ENCODE measurements at regions not wholly inside any gene's neighbourhood (a gene's known extent, or its start where the extent isn't known, plus 50 kb on each side); places are given as distances from the start of the nearest gene placed in this dataset.

DNA sequence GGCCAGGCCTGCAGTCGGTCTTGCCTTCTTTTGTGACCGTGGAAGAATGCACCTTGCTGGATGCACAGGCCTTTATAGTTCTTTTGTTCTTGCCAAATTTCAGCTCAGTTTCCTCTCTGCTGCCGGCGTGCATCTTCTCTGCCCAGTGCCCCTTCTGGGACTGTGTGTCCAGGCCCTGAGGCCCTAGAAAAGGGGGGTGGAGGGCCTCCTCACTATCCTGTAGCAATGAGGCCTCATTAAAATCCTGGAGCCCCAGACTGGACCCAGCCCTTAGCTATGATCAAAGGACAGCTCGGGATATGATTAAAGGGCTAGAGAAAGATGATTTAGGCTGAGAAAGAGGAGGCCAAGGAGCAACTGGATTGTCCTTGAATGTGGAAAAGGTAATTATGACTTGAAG, 229.8 kb downstream of the SEC14L1 start:
- intact Hi-C loops (cut with DNase I) = no loop called here
- no peak for ATAC-seq (ENCODE audit: poor library complexity)
- DNase-seq = peak; percentile 11

DNA sequence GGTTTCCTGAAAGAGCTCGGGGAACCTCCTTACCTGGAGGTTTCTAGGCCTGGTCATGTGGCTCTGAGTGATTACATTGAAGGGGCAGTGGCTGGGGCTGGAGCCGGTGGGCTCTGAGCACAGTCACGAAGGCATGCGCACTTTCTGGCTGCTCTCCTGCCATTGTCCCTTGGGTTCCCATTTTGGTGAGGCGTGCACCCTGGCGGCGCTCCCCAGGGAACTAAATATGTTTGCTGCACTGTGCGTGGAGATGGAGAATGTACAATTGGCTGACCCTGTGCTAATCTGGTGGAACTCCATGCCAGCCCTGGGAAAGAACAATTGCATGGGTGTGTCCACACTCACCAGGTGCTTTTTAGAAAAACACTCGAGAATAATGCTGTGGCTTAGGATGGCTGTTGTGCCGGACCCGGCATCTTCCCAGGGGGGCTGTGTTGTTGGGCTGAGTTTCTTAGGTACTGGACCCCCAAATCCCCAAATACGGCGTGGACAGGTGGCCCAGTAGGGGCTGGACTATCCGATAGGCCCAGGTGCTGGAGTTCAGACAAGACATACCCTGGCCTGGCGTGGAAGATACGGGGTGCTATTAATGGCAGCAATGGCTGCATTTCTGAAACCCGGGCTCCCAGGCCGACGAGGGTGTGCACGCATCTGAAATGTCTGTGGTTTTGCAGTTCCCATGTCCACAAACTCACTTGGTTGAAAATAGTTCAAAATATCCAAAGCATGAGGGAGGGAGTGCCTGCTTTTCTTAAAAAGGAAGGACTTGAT, 230.5 kb downstream of the SEC14L1 start:
- intact Hi-C loops (cut with DNase I) = no loop called here
- no peak for ATAC-seq (ENCODE audit: poor library complexity)
- DNase-seq = peak; percentile 47

DNA sequence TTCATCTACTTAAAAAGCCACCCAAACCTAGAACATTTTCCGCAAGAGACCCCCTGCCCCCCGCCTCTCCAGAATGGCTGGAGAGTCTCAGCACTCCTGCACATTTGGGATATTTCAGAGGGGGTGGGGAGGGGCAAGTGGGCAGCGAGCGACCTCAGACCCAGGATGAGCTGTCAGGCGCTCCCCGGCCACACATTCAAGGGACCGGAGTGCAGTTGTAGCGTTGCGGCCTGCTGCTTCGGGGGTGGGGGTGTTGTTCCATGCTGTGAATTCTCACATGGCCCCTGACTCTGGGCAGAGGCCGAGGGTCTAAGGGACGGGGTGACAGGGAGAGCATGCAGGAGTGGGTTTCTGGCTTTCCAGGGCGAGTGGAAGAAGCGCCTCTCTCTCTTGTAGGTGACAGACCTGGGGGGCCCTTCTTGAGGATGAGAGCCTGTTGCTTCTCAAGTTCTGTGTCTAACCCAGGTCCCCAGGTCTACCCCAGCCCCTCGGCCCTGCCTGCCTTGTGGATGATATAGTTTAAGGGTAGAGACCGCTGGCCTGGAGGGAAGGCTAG, 231.2 kb downstream of the SEC14L1 start:
- intact Hi-C loops (cut with DNase I) = no loop called here
- ATAC-seq (ENCODE audit: poor library complexity) (no peak), DNase-seq (peak; percentile 41)

DNA sequence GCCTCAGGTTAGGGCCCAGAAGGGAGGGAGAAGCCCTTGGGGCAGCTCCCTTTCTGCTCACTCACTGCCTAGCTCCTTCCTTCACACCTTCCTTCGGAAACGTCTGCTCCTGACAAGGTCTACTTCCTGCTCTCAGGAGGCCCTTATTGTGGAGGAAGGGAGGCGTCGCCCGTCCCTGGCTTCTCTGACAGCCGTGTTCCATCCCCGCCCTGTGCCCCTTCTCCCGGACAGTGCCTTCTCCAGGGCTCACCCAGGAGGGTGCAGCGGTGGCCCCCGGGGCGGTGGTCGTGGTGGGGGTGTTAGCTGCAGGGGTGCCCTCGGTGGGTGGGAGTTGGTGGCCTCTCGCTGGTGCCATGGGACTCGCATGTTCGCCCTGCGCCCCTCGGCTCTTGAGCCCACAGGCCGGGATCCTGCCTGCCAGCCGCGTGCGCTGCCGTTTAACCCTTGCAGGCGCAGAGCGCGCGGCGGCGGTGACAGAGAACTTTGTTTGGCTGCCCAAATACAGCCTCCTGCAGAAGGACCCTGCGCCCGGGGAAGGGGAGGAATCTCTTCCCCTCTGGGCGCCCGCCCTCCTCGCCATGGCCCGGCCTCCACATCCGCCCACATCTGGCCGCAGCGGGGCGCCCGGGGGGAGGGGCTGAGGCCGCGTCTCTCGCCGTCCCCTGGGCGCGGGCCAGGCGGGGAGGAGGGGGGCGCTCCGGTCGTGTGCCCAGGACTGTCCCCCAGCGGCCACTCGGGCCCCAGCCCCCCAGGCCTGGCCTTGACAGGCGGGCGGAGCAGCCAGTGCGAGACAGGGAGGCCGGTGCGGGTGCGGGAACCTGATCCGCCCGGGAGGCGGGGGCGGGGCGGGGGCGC, 231.9 kb downstream of the SEC14L1 start:
- peak; percentile 94 for DNase-seq
- intact Hi-C loops (cut with DNase I) = no loop called here
- peak; percentile 67 for ATAC-seq (ENCODE audit: poor library complexity)

DNA sequence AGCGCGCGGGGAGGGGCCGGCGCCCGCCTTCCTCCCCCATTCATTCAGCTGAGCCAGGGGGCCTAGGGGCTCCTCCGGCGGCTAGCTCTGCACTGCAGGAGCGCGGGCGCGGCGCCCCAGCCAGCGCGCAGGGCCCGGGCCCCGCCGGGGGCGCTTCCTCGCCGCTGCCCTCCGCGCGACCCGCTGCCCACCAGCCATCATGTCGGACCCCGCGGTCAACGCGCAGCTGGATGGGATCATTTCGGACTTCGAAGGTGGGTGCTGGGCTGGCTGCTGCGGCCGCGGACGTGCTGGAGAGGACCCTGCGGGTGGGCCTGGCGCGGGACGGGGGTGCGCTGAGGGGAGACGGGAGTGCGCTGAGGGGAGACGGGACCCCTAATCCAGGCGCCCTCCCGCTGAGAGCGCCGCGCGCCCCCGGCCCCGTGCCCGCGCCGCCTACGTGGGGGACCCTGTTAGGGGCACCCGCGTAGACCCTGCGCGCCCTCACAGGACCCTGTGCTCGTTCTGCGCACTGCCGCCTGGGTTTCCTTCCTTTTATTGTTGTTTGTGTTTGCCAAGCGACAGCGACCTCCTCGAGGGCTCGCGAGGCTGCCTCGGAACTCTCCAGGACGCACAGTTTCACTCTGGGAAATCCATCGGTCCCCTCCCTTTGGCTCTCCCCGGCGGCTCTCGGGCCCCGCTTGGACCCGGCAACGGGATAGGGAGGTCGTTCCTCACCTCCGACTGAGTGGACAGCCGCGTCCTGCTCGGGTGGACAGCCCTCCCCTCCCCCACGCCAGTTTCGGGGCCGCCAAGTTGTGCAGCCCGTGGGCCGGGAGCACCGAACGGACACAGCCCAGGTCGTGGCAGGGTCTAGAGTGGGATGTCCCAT, 232.8 kb downstream of the SEC14L1 start:
- intact Hi-C loops (cut with DNase I) = no loop called here
- peak; percentile 8 for ATAC-seq (ENCODE audit: poor library complexity)

DNA sequence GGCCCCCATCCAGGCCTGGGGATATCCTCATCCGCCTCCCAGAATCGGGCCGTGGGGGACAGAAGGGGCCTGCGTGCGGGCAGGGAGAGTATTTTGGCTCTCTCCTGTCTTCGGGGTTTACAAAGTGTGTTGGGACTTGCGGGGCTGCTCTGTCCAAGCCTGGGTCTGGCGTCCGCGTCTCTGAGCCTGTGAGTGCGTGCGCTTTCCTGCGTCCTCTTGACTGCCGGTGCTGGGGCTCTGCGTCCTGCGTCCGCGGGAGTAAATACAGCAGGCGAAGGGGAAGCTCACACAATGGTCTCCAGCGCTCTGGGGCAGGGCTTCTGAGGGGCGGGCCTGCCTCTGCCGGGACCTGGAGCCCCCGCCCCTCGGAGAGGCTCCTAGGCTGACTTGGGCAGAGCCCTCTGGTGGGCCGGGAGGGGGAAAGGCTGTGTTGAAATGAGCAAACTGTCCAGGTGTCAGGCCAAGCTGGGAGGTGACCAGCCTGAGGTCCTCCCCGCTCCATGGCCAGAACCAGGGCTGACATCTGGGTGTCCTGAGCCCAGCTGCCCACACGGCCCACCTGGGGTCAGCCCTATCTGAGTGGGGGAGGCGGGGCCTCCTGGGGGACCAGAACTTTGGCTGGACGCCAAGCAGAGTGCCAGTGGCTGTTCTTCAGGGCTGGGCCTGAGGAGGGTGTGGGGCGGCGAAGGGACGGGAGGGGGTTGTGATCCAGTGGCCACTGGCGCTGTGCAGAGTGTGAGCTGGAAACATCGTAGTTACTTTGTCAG, 233.6 kb downstream of the SEC14L1 start:
- DNase-seq (peak; percentile 91), ATAC-seq (ENCODE audit: poor library complexity) (peak; percentile 71)
- intact Hi-C loops (cut with DNase I) = no loop called here

More for the DNA sequence above, 232.8 kb downstream of the SEC14L1 start:
- peak; percentile 69 for DNase-seq

DNA sequence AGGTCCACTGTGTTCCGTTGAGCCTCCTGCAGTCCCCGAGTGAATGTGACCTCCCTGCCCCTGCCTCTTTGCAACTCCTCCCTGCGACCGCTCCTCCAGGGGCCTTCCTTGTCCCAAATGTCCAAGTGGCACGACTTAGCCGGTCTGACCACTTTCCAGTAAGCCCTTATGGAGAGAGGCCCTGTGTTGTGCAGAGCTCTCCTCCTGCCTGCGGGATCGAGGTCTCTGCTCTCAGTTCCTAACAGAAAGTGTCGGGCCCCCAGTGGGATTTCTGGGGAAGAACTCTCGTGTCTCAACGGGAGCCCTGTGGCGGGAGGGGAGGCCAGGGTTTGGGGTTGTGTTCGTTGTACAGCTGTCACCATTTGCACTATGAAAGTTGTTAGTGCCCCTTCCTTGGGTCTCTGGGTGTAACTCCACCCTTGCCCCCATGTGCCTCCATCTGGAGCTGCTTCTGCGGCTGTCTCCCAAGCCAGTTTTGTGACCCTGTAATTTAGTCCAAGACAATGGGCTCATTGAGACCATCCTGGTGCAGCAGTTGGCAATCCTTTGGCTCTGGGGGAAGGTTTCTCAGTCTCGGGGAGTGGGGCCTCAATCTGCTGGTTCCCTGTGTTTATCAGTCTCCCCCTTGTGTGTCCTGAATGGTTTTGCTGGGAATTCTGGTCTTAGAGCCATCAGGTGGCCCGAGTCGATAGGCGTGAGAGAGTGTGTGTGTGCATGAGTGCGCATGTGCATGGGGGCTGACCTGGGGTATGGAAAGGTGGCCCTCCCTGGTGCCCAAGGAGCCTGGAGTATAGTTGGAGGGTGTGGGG, 234.5 kb downstream of the SEC14L1 start:
- ATAC-seq (ENCODE audit: poor library complexity) (no peak), DNase-seq (no peak)
- intact Hi-C loops (cut with DNase I) = loop anchor here (5.0 kb wide), 1 partner anchor 47 kb away; no protein-coding TSS in a partner anchor

DNA sequence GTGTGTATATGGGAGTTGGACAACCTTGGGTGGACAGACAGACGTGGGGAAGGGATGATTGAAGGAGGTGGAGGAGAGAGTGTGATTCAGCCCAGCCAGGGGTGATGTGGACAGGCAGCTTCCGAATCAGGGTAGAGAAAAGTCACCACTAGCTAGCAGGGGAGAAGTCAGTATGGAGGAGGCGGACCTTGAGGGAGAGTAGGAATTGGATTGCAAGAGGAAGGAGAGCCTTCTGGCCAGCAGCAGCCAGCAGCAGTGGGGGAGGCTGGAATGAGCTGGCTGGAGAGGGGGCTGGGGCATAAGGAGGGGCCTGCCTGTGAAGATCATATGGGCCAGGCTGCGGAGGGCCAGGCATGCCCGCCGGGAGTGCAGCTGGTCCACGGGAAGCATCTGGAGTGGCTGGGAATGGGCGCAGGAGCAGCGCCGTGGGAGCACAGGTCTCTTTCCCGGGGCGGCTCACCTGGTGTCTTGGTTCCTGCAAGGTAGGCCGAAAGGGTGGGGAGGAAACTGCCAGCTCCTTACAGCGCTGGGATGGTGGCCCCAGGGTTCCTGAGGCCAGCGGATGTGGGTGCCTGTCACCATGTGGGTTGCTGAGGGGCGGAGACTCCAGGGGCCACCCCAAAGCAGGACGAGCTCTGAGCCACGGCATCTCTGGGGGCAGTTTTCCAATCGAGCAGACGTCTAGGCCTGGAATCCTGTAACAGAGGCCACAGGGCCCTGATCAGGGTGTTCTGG, 235.3 kb downstream of the SEC14L1 start:
- intact Hi-C loops (cut with DNase I) = loop anchor here (5.0 kb wide), 1 partner anchor 46 kb away; no protein-coding TSS in a partner anchor
- DNase-seq (no peak), ATAC-seq (ENCODE audit: poor library complexity) (no peak)

DNA sequence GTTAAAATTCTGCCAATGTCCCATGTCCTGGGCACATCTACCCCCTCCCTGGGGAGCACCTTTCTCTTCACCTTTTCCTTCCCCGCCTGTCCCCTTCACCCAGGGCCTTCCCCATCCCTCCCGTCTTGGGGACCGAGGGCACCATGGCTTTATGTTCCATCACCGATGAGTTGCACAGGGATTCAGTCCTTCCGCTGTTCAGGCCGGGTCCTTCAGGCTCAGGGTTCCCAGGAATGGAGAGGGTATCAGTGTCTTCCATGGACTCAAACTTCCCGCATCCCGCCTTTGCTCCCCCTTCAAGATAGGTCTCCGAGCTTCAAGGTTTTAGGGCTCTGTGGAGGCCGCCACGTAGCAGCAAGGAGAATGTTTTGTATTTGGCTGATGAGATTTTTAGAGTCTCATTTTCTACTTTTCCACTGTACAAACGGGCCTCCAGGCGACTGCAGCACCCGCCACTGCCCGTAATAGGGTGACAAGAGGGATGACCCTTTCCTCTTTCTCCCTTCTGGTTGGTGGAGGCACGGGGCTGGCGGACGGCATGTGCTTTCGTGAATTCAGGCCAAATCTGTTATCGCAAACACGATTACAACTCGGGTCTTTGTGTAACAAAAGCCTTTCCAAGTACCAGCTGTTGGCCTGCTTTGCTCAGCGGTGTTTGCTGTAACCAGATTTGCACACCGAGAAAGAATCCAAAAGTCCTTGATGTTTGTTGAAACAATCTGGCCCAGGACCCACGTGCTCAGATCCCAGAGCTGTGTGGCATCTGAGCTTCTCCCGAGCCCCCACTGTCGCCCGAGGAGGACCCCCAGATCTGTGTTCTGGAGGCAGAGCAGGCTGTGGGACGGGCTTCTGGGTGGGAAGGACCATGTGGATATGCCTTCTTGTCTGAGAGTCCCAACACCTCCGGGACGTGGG, 236.3 kb downstream of the SEC14L1 start:
- intact Hi-C loops (cut with DNase I) = loop anchor here (5.0 kb wide), 1 partner anchor 45 kb away; no protein-coding TSS in a partner anchor
- DNase-seq = peak; percentile 73
- peak; percentile 20 for ATAC-seq (ENCODE audit: poor library complexity)

DNA sequence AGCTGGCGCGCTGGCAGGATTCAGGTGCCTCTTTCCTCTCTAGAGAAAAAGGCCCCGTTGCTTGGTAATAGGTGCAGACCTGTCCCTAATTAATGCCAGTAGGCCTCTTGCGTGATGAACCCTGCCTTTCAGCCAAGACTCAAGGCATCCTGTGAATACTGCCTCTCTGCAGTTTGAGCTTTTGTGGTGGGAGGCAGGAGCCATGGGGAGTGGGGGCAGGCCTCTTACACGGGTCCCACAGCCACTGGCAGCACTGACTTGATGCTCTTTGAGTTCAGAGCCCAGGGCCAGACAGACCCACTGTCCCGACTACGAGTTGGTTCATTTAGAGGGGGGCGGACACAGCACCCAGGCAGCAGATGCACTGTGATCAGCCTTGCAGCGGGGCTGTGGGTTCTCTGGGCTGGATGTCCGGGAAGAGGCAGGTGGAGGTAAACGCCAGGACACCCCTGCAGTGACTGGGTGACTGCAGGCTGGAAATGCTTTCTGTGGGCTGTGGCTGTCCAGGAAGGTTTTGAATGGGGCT, 237.0 kb downstream of the SEC14L1 start:
- no peak for ATAC-seq (ENCODE audit: poor library complexity)
- DNase-seq = no peak
- intact Hi-C loops (cut with DNase I) = loop anchor here (5.0 kb wide), 1 partner anchor 45 kb away; no protein-coding TSS in a partner anchor

DNA sequence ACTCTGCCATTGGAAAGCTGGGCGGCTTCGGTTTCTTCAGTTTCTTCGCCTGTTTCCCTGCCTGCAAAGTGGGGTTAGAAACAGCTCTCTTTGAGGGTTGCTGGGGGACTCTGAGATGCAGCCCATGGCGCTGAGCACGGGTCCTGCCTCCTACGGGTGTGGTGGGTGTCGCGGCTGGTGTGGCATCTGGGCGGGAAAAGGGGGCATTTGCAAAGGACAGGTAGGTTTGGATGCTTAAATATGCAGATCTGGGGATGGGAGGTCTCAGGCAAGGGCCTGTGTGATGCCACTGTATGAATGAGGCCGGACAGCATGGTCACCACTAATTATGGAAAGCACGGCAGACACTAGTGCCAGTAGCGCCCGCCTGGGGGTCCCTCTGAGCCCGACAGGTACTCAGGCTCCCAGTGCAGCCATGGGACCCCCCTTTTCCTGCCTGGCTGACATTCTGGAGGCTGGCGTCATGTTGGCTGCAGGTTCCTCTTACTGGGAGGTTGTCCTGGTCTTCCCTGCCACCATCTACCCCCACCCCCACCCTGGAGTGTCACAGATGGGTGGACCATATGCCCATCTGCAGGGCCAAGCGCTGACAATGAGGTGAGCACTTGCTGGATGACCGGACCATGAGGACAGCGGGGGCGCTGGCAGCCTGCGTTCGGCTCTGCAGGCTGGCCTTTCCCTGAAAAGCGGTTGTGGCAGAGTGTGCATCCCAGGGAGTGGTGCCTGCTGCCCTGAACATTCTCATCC, 237.7 kb downstream of the SEC14L1 start:
- intact Hi-C loops (cut with DNase I) = loop anchor here (5.0 kb wide), 1 partner anchor 44 kb away; no protein-coding TSS in a partner anchor
- ATAC-seq (ENCODE audit: poor library complexity) (no peak), DNase-seq (no peak)

DNA sequence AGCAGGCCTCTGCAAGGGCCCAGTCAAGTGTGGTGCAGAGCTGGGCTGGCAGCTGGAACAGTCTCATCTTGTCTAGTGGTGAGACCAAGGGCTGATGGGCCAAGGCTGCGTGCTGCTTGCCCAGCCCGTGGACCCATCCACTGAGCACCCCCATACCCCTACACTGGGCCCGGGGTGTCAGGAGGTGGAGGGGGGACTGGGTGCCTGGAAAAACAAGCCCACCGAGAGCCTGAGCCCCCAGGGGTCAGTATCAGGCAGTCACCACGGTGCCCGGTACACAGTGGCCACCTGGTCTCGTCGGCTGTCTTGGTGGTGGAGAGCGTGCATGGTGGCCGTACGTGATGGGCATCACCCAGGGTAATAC, 238.3 kb downstream of the SEC14L1 start:
- no peak for DNase-seq
- no peak for ATAC-seq (ENCODE audit: poor library complexity)
- intact Hi-C loops (cut with DNase I) = loop anchor here (5.0 kb wide), 1 partner anchor 43 kb away; no protein-coding TSS in a partner anchor

DNA sequence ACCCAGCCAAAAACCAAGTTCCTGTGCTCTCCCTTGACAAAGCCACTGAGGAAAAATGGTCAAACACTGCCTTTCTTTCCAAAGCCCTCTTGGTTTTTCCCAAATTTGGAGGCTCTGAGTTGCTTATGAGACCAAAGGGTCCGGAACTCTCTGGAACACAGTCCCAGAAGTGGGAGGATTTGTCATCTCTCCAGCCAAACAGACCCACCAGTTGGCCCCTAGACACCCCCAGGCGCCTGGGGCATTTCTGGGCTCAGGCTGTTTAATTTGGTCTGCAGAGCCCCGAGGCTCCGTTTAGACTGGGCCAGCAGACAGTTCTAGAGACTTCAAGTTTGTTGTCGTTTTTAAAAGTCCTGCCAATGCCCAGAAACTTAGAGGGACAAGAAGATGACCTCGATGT, 239.1 kb downstream of the SEC14L1 start:
- ATAC-seq (ENCODE audit: poor library complexity) (no peak), DNase-seq (no peak)
- intact Hi-C loops (cut with DNase I) = loop anchor here (5.0 to 10.0 kb wide), 2 partner anchors 42 to 45 kb away; no protein-coding TSS in a partner anchor

Data from Right ventricle myocardium superior (tissue), 1 donor.